Lung (tissue), 11 donors: ENCODE measurements at regions not wholly inside any gene's neighbourhood (a gene's known extent, or its start where the extent isn't known, plus 50 kb on each side); places are given as distances from the start of the nearest gene placed in this dataset.

Source experiments
- ATAC-seq: fragments of 200-7000 bp; cut with Tn5 transposase; one replicate; pipeline ENCODE4 v1.9.1; 2020; ENCODE audit warnings: moderate number of reproducible peaks; ENCODE audit not compliant: insufficient read depth, low FRiP score
- DNase-seq, 3 donors: peaks; one replicate each; pipeline ENCODE4 v3.0.0-alpha.2; 2013 to 2017
- H3K27ac ChIP-seq, 2 donors: one replicate each; pipeline ENCODE4 v1.5.1; 2013; ENCODE audit warnings: mild to moderate bottlenecking in 2 of 2, moderate library complexity in 2 of 2, control low read depth in 1 of 2, inconsistent platforms in 1 of 2, low read depth in 1 of 2, low read length in 1 of 2
- H3K27me3 ChIP-seq, 3 donors: one replicate each; pipeline ENCODE4 v1.5.1; 2013; ENCODE audit warnings: low read length in 2 of 3; ENCODE audit not compliant: control insufficient read depth in 3 of 3, insufficient read depth in 3 of 3
- H3K36me3 ChIP-seq, 4 donors: one replicate each; pipeline ENCODE4 v1.5.1; 2013; ENCODE audit warnings: low read length in 4 of 4, mild to moderate bottlenecking in 1 of 4, moderate library complexity in 1 of 4; ENCODE audit not compliant: control insufficient read depth in 4 of 4, insufficient read depth in 4 of 4
- H3K4me1 ChIP-seq, 5 donors: one replicate each; pipeline ENCODE4 v1.5.1; 2013; ENCODE audit warnings: low read length in 5 of 5, mild to moderate bottlenecking in 2 of 5, moderate library complexity in 1 of 5; ENCODE audit not compliant: control insufficient read depth in 5 of 5, insufficient read depth in 5 of 5
- H3K4me3 ChIP-seq: one replicate; pipeline ENCODE4 v1.5.1; 2013; ENCODE audit warnings: mild to moderate bottlenecking, control low read depth, moderate library complexity
- H3K9ac ChIP-seq, 2 donors: one replicate each; pipeline ENCODE4 v1.5.1; 2013; ENCODE audit warnings: low read length in 2 of 2, control low read depth in 1 of 2; ENCODE audit not compliant: insufficient read depth in 1 of 2
- H3K9me3 ChIP-seq, 4 donors: one replicate each; pipeline ENCODE4 v1.5.1; 2013; ENCODE audit warnings: low read length in 3 of 4, mild to moderate bottlenecking in 1 of 4, moderate library complexity in 1 of 4; ENCODE audit not compliant: control insufficient read depth in 4 of 4, insufficient read depth in 3 of 4
- WGBS, 2 donors: extraction: QIAGEN DNeasy Blood & Tissue Kit; methylation state at CpG; one replicate each; pipeline ENCODE4 v1.1.7; 2013; 5-methylcytosine and 5-hydroxymethylcytosine counted together
- TF ChIP-seq, protein P1 (sequence below): IDR thresholded peaks from 2 replicates; pipeline ENCODE4 v1.5.1; 2012; ENCODE audit warnings: mild to moderate bottlenecking; ENCODE audit errors: control extremely low read depth, extremely low read depth
- donor health status: control.
- donor health status: control.
- donor health status: Bipolar disorder and iron deficiency.
- donor health status: healthy.
- donor health status: DM: yes; HTN: yes; CAD: no.

DNA sequence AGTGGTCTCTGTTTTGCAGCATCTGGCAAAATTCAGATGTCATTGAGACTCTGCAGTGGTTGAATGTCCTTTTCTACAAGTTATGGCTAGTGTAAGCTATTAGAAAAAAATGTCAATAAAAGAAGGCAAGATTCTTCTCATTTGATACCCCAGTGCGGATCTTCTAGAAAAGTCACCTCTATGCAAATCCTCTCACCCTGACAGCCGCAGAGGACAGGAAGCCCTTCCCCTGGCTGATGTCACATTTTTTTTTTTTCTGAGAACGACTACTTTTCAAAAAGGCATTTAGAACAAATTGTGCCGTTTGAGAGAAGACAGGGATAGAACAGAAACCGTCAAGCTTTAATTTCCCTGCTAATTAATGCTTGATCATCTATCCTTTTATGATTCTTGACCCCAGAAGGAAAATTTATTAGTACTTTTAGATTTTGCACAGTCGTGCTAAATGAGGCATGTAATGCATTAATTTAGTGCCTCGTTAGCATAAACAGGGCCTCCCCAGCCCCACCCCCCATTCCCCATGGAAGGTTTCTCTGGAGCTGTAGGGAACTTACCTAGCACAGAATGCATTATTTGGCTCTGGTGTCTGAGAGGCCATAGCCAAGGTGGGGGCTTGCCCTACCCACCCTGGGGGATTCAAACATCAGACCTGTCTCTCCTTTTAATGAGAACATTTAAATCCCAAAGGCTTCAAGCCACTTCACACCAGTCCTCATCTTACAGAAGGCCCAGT, 183.8 kb downstream of the OPA1 start:
- DNase-seq (no peak), ATAC-seq (no peak)
- Histone ChIP-seq H3K9ac (no peak overlapping the region), H3K4me1 (peaks cover 0 to 33% (median 25%) of the 10 kb centered on the region in 5 donors), H3K4me3 (no peak overlapping the region), H3K9me3 (no peaks in the 10 kb centered on the region), H3K36me3 (no peaks in the 10 kb centered on the region), H3K27ac (no peak overlapping the region), H3K27me3 (no peaks in the 10 kb centered on the region)
- WGBS, 2 donors, result 73 to 76% methylated on average over 7 of the region's 7 CpGs
- TF ChIP-seq, protein P1, sequence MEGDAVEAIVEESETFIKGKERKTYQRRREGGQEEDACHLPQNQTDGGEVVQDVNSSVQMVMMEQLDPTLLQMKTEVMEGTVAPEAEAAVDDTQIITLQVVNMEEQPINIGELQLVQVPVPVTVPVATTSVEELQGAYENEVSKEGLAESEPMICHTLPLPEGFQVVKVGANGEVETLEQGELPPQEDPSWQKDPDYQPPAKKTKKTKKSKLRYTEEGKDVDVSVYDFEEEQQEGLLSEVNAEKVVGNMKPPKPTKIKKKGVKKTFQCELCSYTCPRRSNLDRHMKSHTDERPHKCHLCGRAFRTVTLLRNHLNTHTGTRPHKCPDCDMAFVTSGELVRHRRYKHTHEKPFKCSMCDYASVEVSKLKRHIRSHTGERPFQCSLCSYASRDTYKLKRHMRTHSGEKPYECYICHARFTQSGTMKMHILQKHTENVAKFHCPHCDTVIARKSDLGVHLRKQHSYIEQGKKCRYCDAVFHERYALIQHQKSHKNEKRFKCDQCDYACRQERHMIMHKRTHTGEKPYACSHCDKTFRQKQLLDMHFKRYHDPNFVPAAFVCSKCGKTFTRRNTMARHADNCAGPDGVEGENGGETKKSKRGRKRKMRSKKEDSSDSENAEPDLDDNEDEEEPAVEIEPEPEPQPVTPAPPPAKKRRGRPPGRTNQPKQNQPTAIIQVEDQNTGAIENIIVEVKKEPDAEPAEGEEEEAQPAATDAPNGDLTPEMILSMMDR, result no peak

DNA sequence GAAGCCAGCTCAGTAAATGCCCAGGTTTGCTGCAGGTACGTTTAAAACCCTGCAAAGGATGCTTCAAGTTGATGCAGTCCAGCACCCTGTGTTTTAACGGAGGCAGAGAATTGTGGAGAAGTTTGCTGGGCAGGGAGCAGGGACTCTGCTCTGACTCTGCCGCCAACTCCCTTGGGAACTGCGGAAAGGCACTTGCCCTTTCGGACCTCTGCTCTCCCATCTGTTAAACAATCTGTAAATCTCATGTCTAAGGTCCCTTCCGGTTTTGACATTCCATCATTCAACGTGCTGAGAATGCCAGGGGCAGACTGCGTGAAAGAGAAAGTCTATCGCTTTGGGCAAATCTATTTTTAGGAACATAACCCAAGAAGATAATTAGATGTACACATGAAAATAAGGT, 184.5 kb downstream of the OPA1 start:
- H3K27me3 ChIP-seq, result no peaks in the 10 kb centered on the region
- TF ChIP-seq, protein P1, result no peak
- H3K9me3 ChIP-seq, result no peaks in the 10 kb centered on the region
- no peak overlapping the region for H3K4me3 ChIP-seq
- no peak overlapping the region for H3K27ac ChIP-seq
- no peak overlapping the region for H3K9ac ChIP-seq
- H3K4me1 ChIP-seq, result peaks cover 0 to 33% (median 25%) of the 10 kb centered on the region in 5 donors
- WGBS, 2 donors, result 47 to 49% methylated on average over 9 of the region's 9 CpGs
- no peak for DNase-seq
- no peaks in the 10 kb centered on the region for H3K36me3 ChIP-seq
- no peak for ATAC-seq

DNA sequence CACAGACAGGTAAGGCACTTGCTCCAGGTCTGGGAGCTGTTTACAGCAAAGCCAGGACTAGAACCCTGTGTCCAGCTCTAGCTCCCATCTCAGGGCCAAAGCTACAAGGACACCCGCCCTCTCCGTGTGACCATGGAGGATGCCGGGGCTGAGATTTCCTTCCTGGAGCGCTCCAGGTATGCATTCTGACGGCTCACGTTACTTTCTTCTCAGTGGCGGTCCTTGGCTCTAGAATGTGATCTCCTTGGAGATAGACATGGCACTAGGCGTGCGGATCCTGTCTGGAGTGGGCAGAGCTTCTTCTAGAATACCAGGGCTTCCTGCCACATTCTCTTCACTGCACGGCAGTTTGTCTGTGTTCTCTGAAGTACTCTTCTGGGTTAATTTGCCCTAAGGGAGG, 185.7 kb downstream of the OPA1 start:
- H3K36me3 ChIP-seq, result no peaks in the 10 kb centered on the region
- no peak overlapping the region for H3K9ac ChIP-seq
- ATAC-seq (no peak), DNase-seq (no peak)
- H3K4me1 ChIP-seq, result peaks cover 0 to 32% (median 20%) of the 10 kb centered on the region in 5 donors
- WGBS, 2 donors, result 58 to 64% methylated on average over 10 of the region's 10 CpGs
- H3K27me3 ChIP-seq, result no peaks in the 10 kb centered on the region
- TF ChIP-seq, protein P1, result no peak
- no peaks in the 10 kb centered on the region for H3K9me3 ChIP-seq
- H3K27ac ChIP-seq, result no peak overlapping the region
- H3K4me3 ChIP-seq, result no peak overlapping the region

DNA sequence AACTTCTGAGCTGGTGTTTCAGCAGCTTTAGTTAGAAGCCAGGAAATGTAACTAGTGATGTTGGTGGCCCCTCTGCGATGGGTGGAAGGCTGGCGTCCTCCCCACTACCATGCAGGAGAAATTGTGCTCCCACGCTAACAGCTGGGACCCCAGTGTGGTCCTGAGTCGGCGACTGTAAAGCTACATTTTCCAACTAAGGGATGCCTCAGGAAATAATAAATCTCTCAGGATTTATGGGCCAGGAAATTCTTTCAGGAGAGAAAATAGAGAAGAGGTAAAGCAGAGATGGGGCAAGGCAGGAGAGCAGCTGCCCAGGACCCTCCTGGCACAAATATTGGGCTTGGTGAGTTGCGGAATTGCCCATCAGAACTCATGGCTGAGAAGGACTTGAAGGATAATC, 186.9 kb downstream of the OPA1 start:
- Histone ChIP-seq H3K9ac (no peak overlapping the region), H3K27me3 (no peaks in the 10 kb centered on the region), H3K36me3 (no peaks in the 10 kb centered on the region), H3K9me3 (no peaks in the 10 kb centered on the region), H3K27ac (no peak overlapping the region), H3K4me1 (peaks cover 0 to 29% (median 14%) of the 10 kb centered on the region in 5 donors), H3K4me3 (no peak overlapping the region)
- 56 to 73% methylated on average over 6 of the region's 6 CpGs for whole genome bisulfite sequencing, 2 donors
- TF ChIP-seq, protein P1, result no peak
- DNase-seq, result no peak
- ATAC-seq, result no peak
